Stimulated activated CD4-positive, alpha-beta T cell treated with anti-CD3 and anti-CD28 coated beads, Interleukin-4, amount 100 ng/mL, for 24 hours (primary cell): ENCODE measurements at regions not wholly inside any gene's neighbourhood (a gene's known extent, or its start where the extent isn't known, plus 50 kb on each side); places are given as distances from the start of the nearest gene placed in this dataset.

Source experiments
- DNase-seq: peaks from one replicate; pipeline ENCODE4 v3.0.0-alpha.2; 2020

GRCh38 chr1:239436286-239436685 is 49.9 kb downstream of the CHRM3 start:
- DNase-seq: no peak

- no peak for DNase-seq
Measured at GRCh38 chr1:239437822-239438221, 51.5 kb downstream of the CHRM3 start.

GRCh38 chr1:239438891-239439290 is 52.5 kb downstream of the CHRM3 start:
- no peak for DNase-seq

GRCh38 chr1:239443361-239443760 is 57.0 kb downstream of the CHRM3 start:
- no peak for DNase-seq

- no peak for DNase-seq
Measured at GRCh38 chr1:239446611-239447010, 60.2 kb downstream of the CHRM3 start.

- no peak for DNase-seq
Measured at GRCh38 chr1:239448911-239449310, 62.5 kb downstream of the CHRM3 start.

GRCh38 chr1:239455743-239456142 is 69.4 kb downstream of the CHRM3 start:
- no peak for DNase-seq

GRCh38 chr1:239456788-239457187 is 70.4 kb downstream of the CHRM3 start:
- DNase-seq: no peak

- DNase-seq: no peak
Measured at GRCh38 chr1:239457491-239458143, 71.2 kb downstream of the CHRM3 start.

GRCh38 chr1:239458144-239458500 is 71.8 kb downstream of the CHRM3 start:
- DNase-seq: no peak

- DNase-seq: no peak
Measured at GRCh38 chr1:239467730-239468129, 81.4 kb downstream of the CHRM3 start.

- DNase-seq: no peak
Measured at GRCh38 chr1:239478069-239478468, 91.7 kb downstream of the CHRM3 start.

GRCh38 chr1:239483391-239483790 is 97.0 kb downstream of the CHRM3 start:
- no peak for DNase-seq

GRCh38 chr1:239493811-239494414 is 107.5 kb downstream of the CHRM3 start:
- no peak for DNase-seq

- no peak for DNase-seq
Measured at GRCh38 chr1:239505094-239505493, 118.7 kb downstream of the CHRM3 start.

- DNase-seq: no peak
Measured at GRCh38 chr1:239507826-239508225, 121.5 kb downstream of the CHRM3 start.

GRCh38 chr1:239511875-239512274 is 125.5 kb downstream of the CHRM3 start:
- DNase-seq: no peak

- DNase-seq: no peak
Measured at GRCh38 chr1:239516579-239516978, 130.2 kb downstream of the CHRM3 start.

GRCh38 chr1:239526391-239526790 is 140.0 kb downstream of the CHRM3 start:
- DNase-seq: no peak

GRCh38 chr1:239527051-239527693 is 140.8 kb downstream of the CHRM3 start:
- no peak for DNase-seq

- DNase-seq: no peak
Measured at GRCh38 chr1:239536165-239536849, 149.9 kb downstream of the CHRM3 start.

- DNase-seq: no peak
Measured at GRCh38 chr1:239537795-239538194, 151.4 kb downstream of the CHRM3 start.

GRCh38 chr1:239538239-239538988 is 152.0 kb downstream of the CHRM3 start:
- no peak for DNase-seq
